ENCODE measurements at regions not wholly inside any gene's neighbourhood (a gene's known extent, or its start where the extent isn't known, plus 50 kb on each side); places are given as distances from the start of the nearest gene placed in this dataset.
"Not testable (repeated sequence)": the region's sequence is repeated elsewhere in the genome, so short reads cannot be mapped to it uniquely, and the experiment has no call there.

GRCh38 chr6:85936916-85937315 is 294.2 kb upstream of the SYNCRIP start:
- no peak for DNase-seq

- DNase-seq = peak; percentile 11
Measured at GRCh38 chr6:85923013-85923430, 280.3 kb upstream of the SYNCRIP start.

- no peak for DNase-seq
Measured at GRCh38 chr6:85920782-85921181, 278.1 kb upstream of the SYNCRIP start.

GRCh38 chr6:85917522-85917921 is 274.8 kb upstream of the SYNCRIP start:
- DNase-seq = no peak

GRCh38 chr6:85913001-85913400 is 270.3 kb upstream of the SYNCRIP start:
- no peak for DNase-seq

GRCh38 chr6:85912582-85912981 is 269.9 kb upstream of the SYNCRIP start:
- no peak for DNase-seq

- DNase-seq = no peak
Measured at GRCh38 chr6:85911067-85911466, 268.4 kb upstream of the SYNCRIP start.

GRCh38 chr6:85908120-85908519 is 265.4 kb upstream of the SYNCRIP start:
- DNase-seq = not testable (repeated sequence)

- no peak for DNase-seq
Measured at GRCh38 chr6:85892346-85892745, 249.7 kb upstream of the SYNCRIP start.

GRCh38 chr6:85887461-85887860 is 244.8 kb upstream of the SYNCRIP start:
- DNase-seq = no peak

GRCh38 chr6:85868685-85869084 is 226.0 kb upstream of the SYNCRIP start:
- DNase-seq = no peak

- no peak for DNase-seq
Measured at GRCh38 chr6:85867595-85867994, 224.9 kb upstream of the SYNCRIP start.

GRCh38 chr6:85866758-85867401 is 224.2 kb upstream of the SYNCRIP start:
- no peak for DNase-seq

GRCh38 chr6:85866370-85866730 is 223.7 kb upstream of the SYNCRIP start:
- DNase-seq = no peak

- DNase-seq = peak; percentile 43
Measured at GRCh38 chr6:85865420-85866369, 223.0 kb upstream of the SYNCRIP start.

- DNase-seq = no peak
Measured at GRCh38 chr6:85864453-85865401, 222.0 kb upstream of the SYNCRIP start.

- no peak for DNase-seq
Measured at GRCh38 chr6:85856235-85856634, 213.5 kb upstream of the SYNCRIP start.

GRCh38 chr6:85838351-85839119 is 195.8 kb upstream of the SYNCRIP start:
- not testable (repeated sequence) for DNase-seq

GRCh38 chr6:85828973-85829372 is 186.3 kb upstream of the SYNCRIP start:
- DNase-seq = no peak

- DNase-seq = no peak
Measured at GRCh38 chr6:85826997-85827396, 184.3 kb upstream of the SYNCRIP start.

GRCh38 chr6:85824329-85824728 is 181.6 kb upstream of the SYNCRIP start:
- no peak for DNase-seq

GRCh38 chr6:85810558-85810957 is 167.9 kb upstream of the SYNCRIP start:
- no peak for DNase-seq

Measured in fibroblast of upper back skin (primary cell).